ACC112 (cell line): ENCODE measurements at regions not wholly inside any gene's neighbourhood (a gene's known extent, or its start where the extent isn't known, plus 50 kb on each side); places are given as distances from the start of the nearest gene placed in this dataset.

Experiments
- H2AFZ ChIP-seq: fragments of 200-600 bp; sonication (generic); one replicate; pipeline ENCODE4 v1.6.0; 2017; ENCODE audit warnings: antibody characterized with exemption, low read length; ENCODE audit not compliant: unreplicated experiment
- H3K27ac ChIP-seq: fragments of 200-600 bp; sonication (generic); 2 replicates; pipeline ENCODE4 v1.5.1; 2014; ENCODE audit warnings: low read depth, mild to moderate bottlenecking, antibody characterized with exemption, low read length, moderate library complexity
- H3K27me3 ChIP-seq: fragments of 200-600 bp; sonication (generic); 2 replicates; pipeline ENCODE4 v1.6.1; 2014; ENCODE audit warnings: mild to moderate bottlenecking, antibody characterized with exemption, low read length, moderate library complexity, mixed read lengths; ENCODE audit not compliant: insufficient read depth
- H3K36me3 ChIP-seq: fragments of 200-600 bp; sonication (generic); 2 replicates; pipeline ENCODE4 v1.6.1; 2016; ENCODE audit warnings: mild to moderate bottlenecking, antibody characterized with exemption, low read length, moderate library complexity, mixed read lengths; ENCODE audit not compliant: insufficient read depth
- H3K4me1 ChIP-seq: fragments of 200-600 bp; sonication (generic); one replicate; pipeline ENCODE4 v1.6.1; 2016; ENCODE audit warnings: low read length, mixed read lengths; ENCODE audit not compliant: insufficient read depth, unreplicated experiment, control insufficient read depth
- H3K4me3 ChIP-seq: fragments of 200-600 bp; sonication (generic); 2 replicates; pipeline ENCODE4 v1.5.1; 2014; ENCODE audit warnings: mild to moderate bottlenecking, low read depth, low read length
- H3K79me2 ChIP-seq: fragments of 200-600 bp; sonication (generic); one replicate; pipeline ENCODE4 v1.6.0; 2016; ENCODE audit warnings: low read length; ENCODE audit not compliant: control insufficient read depth, unreplicated experiment, insufficient read depth

DNA sequence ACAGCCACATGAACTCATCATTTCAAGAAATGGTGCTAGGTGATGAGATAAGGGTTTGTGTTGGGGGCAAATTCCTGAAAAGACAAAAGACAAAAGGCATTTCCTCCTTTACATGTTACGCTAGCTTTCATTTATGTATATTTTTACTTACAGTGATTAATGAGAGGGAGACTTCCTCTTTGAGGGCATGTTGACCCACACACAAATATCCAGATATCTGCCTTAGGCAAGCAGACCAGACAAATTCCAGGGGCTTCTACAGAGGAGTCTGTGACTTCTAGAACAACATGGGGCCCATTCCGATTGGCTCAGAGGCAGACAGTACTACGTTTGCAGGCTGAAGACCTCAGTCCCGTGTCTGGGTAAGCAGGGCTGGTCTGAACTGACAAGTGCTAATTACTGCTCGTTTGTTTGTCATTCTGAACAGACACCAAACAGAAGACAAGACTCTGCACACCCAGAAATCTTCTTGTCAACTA, 74.8 kb upstream of the ST6GAL2 start:
- Histone ChIP-seq H3K27ac (no peak overlapping the region), H3K79me2 (no peaks in the 10 kb centered on the region), H2AFZ (no peak overlapping the region), H3K27me3 (no peaks in the 10 kb centered on the region), H3K4me3 (no peak overlapping the region), H3K36me3 (no peaks in the 10 kb centered on the region), H3K4me1 (peaks cover 5% of the 10 kb centered on the region)

DNA sequence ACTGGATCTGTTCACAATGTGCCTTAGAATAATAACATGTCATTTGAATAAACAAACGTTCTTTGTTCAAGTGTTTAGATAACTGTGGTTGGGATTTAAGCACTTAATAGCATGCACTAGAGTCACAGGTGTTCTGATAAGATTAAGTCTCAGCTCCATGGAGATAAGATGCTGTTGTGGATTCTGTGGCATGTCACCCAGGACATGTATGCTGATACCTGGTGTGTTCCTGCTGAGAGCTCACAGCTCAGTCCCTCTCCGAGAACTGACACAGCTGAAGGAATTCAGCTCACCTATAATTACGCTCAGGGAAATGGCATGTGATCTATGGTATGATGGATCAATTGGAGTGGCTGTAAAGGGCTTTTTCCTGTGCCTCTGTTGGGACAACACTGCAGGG, 75.4 kb upstream of the ST6GAL2 start:
- Histone ChIP-seq H3K27ac (no peak overlapping the region), H3K36me3 (no peaks in the 10 kb centered on the region), H2AFZ (no peak overlapping the region), H3K4me1 (peaks cover 5% of the 10 kb centered on the region), H3K79me2 (no peaks in the 10 kb centered on the region), H3K4me3 (no peak overlapping the region), H3K27me3 (no peaks in the 10 kb centered on the region)

DNA sequence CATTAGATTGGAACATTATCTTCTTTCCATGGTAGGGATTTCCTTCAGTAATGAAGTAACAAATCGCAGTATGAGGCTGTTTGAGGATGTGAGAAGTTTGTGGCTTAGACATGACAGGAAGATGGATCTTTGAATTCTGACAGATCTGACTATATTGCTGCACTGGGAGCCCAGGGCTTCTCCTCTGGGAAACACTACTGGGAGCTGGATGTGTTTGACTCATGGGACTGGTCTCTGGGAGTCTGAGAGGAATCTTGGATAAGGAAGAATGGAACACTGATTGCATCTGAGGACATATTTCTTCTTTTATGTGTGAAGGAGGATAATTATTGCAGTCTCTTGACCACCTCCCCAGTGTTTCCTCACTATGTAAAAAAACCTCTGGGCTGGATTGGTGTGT, 77.2 kb upstream of the ST6GAL2 start:
- H3K27ac ChIP-seq: no peak overlapping the region

DNA sequence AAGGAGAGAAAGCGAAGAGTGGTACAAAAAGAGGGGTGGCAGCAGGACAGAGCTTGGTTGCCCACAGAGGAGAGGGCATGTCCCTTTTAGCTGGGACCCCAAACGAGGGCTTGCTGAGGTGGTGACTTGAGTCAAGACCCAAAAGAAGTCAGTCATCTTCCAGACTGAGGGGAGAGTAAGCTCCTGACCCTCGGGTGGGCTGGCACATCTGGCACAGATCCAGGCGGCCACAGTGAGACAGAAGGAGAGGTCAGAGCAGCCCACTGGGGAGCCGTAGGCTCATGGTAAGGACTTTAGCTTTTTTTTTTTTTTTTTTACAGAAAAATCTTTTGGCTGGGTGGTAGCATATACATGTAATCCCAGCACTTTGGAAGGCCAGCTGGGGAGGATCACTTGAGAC, 77.9 kb upstream of the ST6GAL2 start:
- no peaks in the 10 kb centered on the region for H3K4me1 ChIP-seq
- no peaks in the 10 kb centered on the region for H3K36me3 ChIP-seq
- no peak overlapping the region for H3K4me3 ChIP-seq
- no peaks in the 10 kb centered on the region for H3K79me2 ChIP-seq
- H3K27me3 ChIP-seq: no peaks in the 10 kb centered on the region
- no peak overlapping the region for H2AFZ ChIP-seq
- no peak overlapping the region for H3K27ac ChIP-seq

More for the DNA sequence above, 77.2 kb upstream of the ST6GAL2 start:
- Histone ChIP-seq H3K4me1 (no peaks in the 10 kb centered on the region), H2AFZ (no peak overlapping the region), H3K27me3 (no peaks in the 10 kb centered on the region), H3K36me3 (no peaks in the 10 kb centered on the region), H3K4me3 (no peak overlapping the region), H3K79me2 (no peaks in the 10 kb centered on the region)

GRCh38 chr2:106965611-106966010, 79.6 kb upstream of the ST6GAL2 start:
- H3K27me3 ChIP-seq: no peaks in the 10 kb centered on the region
- no peaks in the 10 kb centered on the region for H3K36me3 ChIP-seq
- no peak overlapping the region for H2AFZ ChIP-seq
- H3K4me1 ChIP-seq: peaks cover 4% of the 10 kb centered on the region
- no peak overlapping the region for H3K27ac ChIP-seq
- H3K4me3 ChIP-seq: no peak overlapping the region
- H3K79me2 ChIP-seq: no peaks in the 10 kb centered on the region

GRCh38 chr2:106969777-106970176, 83.8 kb upstream of the ST6GAL2 start:
- H3K4me1 ChIP-seq: peaks cover 4% of the 10 kb centered on the region
- no peaks in the 10 kb centered on the region for H3K79me2 ChIP-seq
- no peaks in the 10 kb centered on the region for H3K27me3 ChIP-seq
- H3K27ac ChIP-seq: no peak overlapping the region
- no peak overlapping the region for H3K4me3 ChIP-seq
- no peak overlapping the region for H2AFZ ChIP-seq
- no peaks in the 10 kb centered on the region for H3K36me3 ChIP-seq

- H3K79me2 ChIP-seq: no peaks in the 10 kb centered on the region
- H3K27me3 ChIP-seq: no peaks in the 10 kb centered on the region
- H3K27ac ChIP-seq: peak overlapping the region; percentile 74
- peaks cover 4% of the 10 kb centered on the region for H3K4me1 ChIP-seq
- no peaks in the 10 kb centered on the region for H3K36me3 ChIP-seq
- no peak overlapping the region for H2AFZ ChIP-seq
- no peak overlapping the region for H3K4me3 ChIP-seq
Observed at GRCh38 chr2:106970471-106971261, 84.7 kb upstream of the ST6GAL2 start.

GRCh38 chr2:106972782-106973181, 86.8 kb upstream of the ST6GAL2 start:
- Histone ChIP-seq H3K79me2 (no peaks in the 10 kb centered on the region), H3K4me3 (no peak overlapping the region), H3K27me3 (no peaks in the 10 kb centered on the region), H3K36me3 (no peaks in the 10 kb centered on the region), H3K4me1 (peaks cover 4% of the 10 kb centered on the region), H2AFZ (no peak overlapping the region), H3K27ac (no peak overlapping the region)

GRCh38 chr2:106974891-106975290, 88.9 kb upstream of the ST6GAL2 start:
- H3K79me2 ChIP-seq: no peaks in the 10 kb centered on the region
- no peak overlapping the region for H2AFZ ChIP-seq
- H3K4me3 ChIP-seq: no peak overlapping the region
- no peaks in the 10 kb centered on the region for H3K36me3 ChIP-seq
- no peak overlapping the region for H3K27ac ChIP-seq
- H3K27me3 ChIP-seq: no peaks in the 10 kb centered on the region
- peaks cover 4% of the 10 kb centered on the region for H3K4me1 ChIP-seq

GRCh38 chr2:106975641-106976040, 89.7 kb upstream of the ST6GAL2 start:
- H3K4me3 ChIP-seq: no peak overlapping the region
- H3K36me3 ChIP-seq: no peaks in the 10 kb centered on the region
- H3K27ac ChIP-seq: no peak overlapping the region
- H3K27me3 ChIP-seq: no peaks in the 10 kb centered on the region
- no peaks in the 10 kb centered on the region for H3K79me2 ChIP-seq
- H3K4me1 ChIP-seq: no peaks in the 10 kb centered on the region
- H2AFZ ChIP-seq: no peak overlapping the region

GRCh38 chr2:106976548-106976947, 90.6 kb upstream of the ST6GAL2 start:
- no peak overlapping the region for H3K4me3 ChIP-seq
- H3K79me2 ChIP-seq: no peaks in the 10 kb centered on the region
- H3K27me3 ChIP-seq: no peaks in the 10 kb centered on the region
- no peak overlapping the region for H2AFZ ChIP-seq
- no peaks in the 10 kb centered on the region for H3K36me3 ChIP-seq
- no peak overlapping the region for H3K27ac ChIP-seq
- H3K4me1 ChIP-seq: peaks cover 6% of the 10 kb centered on the region
